H1 (cell line): ENCODE measurements at regions not wholly inside any gene's neighbourhood (a gene's known extent, or its start where the extent isn't known, plus 50 kb on each side); places are given as distances from the start of the nearest gene placed in this dataset.

Source experiments
- CTCF ChIA-PET: fragments of 300-600 bp; sonication (Branson Sonifier 250); formaldehyde crosslinking; loops from one replicate; lab custom pipeline; 2021; ENCODE audit not compliant: partially characterized antibody; lab: Charles Lee
- POLR2A ChIA-PET: fragments of 300-600 bp; sonication (Branson Sonifier 250); formaldehyde crosslinking; loops from one replicate; lab custom pipeline; 2021; ENCODE audit warnings: inconsistent platforms; ENCODE audit not compliant: partially characterized antibody; lab: Charles Lee
- DNase-seq, 2 experiments: peaks; one replicate each; pipeline versions ENCODE4 v3.0.0 to v3.0.0-alpha.2; 2010 to 2022; ENCODE audit warnings: low spot score in 2 of 2, low read depth in 1 of 2, mixed read lengths in 1 of 2
- FAIRE-seq: peaks from 2 replicates; lab custom pipeline; 2011; peaks lifted over from hg19 to GRCh38; lab: Jason Lieb, UNC
- H2AFZ ChIP-seq: 2 replicates; pipeline ENCODE4 v1.8.1; 2012; ENCODE audit warnings: low read length, inconsistent platforms
- H2AK5ac ChIP-seq: 2 replicates; pipeline ENCODE4 v1.6.1; 2013; ENCODE audit warnings: low read depth, low read length
- H2BK120ac ChIP-seq: replicated peaks from 2 replicates; pipeline ENCODE3; 2013; ENCODE audit warnings: low read depth, low read length, inconsistent platforms
- H2BK12ac ChIP-seq: 2 replicates; pipeline ENCODE4 v1.6.1; 2013; ENCODE audit warnings: low read depth, low read length
- H2BK15ac ChIP-seq: 2 replicates; pipeline ENCODE4 v1.6.1; 2013; ENCODE audit warnings: low read length
- H2BK20ac ChIP-seq: 2 replicates; pipeline ENCODE4 v1.6.1; 2013; ENCODE audit warnings: low read length
- H2BK5ac ChIP-seq: 2 replicates; pipeline ENCODE4 v1.6.1; 2013; ENCODE audit warnings: low read depth, low read length
- H3K14ac ChIP-seq: 2 replicates; pipeline ENCODE4 v1.6.1; 2013; ENCODE audit warnings: inconsistent platforms; ENCODE audit not compliant: insufficient read length
- H3K18ac ChIP-seq: 2 replicates; pipeline ENCODE4 v1.6.1; 2013; ENCODE audit warnings: low read length; ENCODE audit errors: extremely low read depth
- H3K23ac ChIP-seq: 2 replicates; pipeline ENCODE4 v1.6.1; 2013; ENCODE audit warnings: inconsistent platforms; ENCODE audit not compliant: insufficient read length
- H3K23me2 ChIP-seq: 2 replicates; pipeline ENCODE4 v1.6.1; 2013; ENCODE audit warnings: low read depth, low read length
- H3K27ac ChIP-seq: 2 replicates; pipeline ENCODE4 v1.6.1; 2011; ENCODE audit warnings: low read depth, low read length, inconsistent platforms
- H3K27me3 ChIP-seq, 4 experiments: replicated peaks in 1 of 4; 1 replicate in 1 of 4; 2 replicates in 3 of 4; pipeline versions ENCODE4 v1.6.1 to v1.8.1; 2011 to 2013; ENCODE audit warnings: low read length in 3 of 4, mild to moderate bottlenecking in 3 of 4, inconsistent platforms in 2 of 4, mixed read lengths in 2 of 4, moderate library complexity in 1 of 4; ENCODE audit not compliant: control insufficient read depth in 3 of 4, insufficient read depth in 3 of 4; ENCODE audit errors: extremely low read depth in 1 of 4
- H3K36me3 ChIP-seq, 4 experiments: 2 replicates each; pipeline versions ENCODE4 v1.6.1 to v1.8.1; 2011 to 2013; ENCODE audit warnings: mild to moderate bottlenecking in 4 of 4, low read length in 3 of 4, moderate library complexity in 2 of 4, control low read depth in 1 of 4, inconsistent platforms in 1 of 4; ENCODE audit not compliant: insufficient read depth in 4 of 4, control insufficient read depth in 2 of 4
- H3K4ac ChIP-seq: replicated peaks from 2 replicates; pipeline ENCODE3; 2013; ENCODE audit warnings: low read length, low read depth, mixed read lengths, inconsistent platforms; ENCODE audit not compliant: insufficient read length
- H3K4me1 ChIP-seq, 4 experiments: replicated peaks in 1 of 4; 1 replicate in 1 of 4; 2 replicates in 3 of 4; pipeline versions ENCODE4 v1.6.1 to v1.8.1; 2011 to 2013; ENCODE audit warnings: low read length in 3 of 4, inconsistent platforms in 2 of 4, mixed read lengths in 1 of 4; ENCODE audit not compliant: insufficient read depth in 4 of 4, control insufficient read depth in 3 of 4
- H3K4me2 ChIP-seq, 2 experiments: 2 replicates each; pipeline versions ENCODE4 v1.6.1 to v1.8.1; 2011 to 2013; ENCODE audit warnings: low read depth in 2 of 2, low read length in 2 of 2, control low read depth in 1 of 2, inconsistent platforms in 1 of 2, mild to moderate bottlenecking in 1 of 2; ENCODE audit not compliant: insufficient read depth in 1 of 2
- H3K4me3 ChIP-seq, 4 experiments: fragments of 200-600, 300-600 bp in 1 of 4; sonication (generic), shearing (Covaris generic), sonication (Bioruptor Twin) in 1 of 4; 2 replicates each; pipeline versions ENCODE4 v1.5.1 to v1.8.1; 2011 to 2016; ENCODE audit warnings: low read length in 4 of 4, low read depth in 3 of 4, control low read depth in 2 of 4, inconsistent platforms in 2 of 4, mild to moderate bottlenecking in 2 of 4, mixed read lengths in 1 of 4, moderate library complexity in 1 of 4; ENCODE audit not compliant: insufficient read depth in 2 of 4; ENCODE audit errors: extremely low read depth in 1 of 4
- H3K56ac ChIP-seq: replicated peaks from 2 replicates; pipeline ENCODE3; 2013; ENCODE audit warnings: low read depth, mild to moderate bottlenecking, mixed read lengths, low read length, inconsistent platforms; ENCODE audit not compliant: insufficient read length
- H3K79me1 ChIP-seq: 2 replicates; pipeline ENCODE4 v1.6.1; 2013; ENCODE audit warnings: low read depth, low read length, control low read depth
- H3K79me2 ChIP-seq, 2 experiments: 2 replicates each; pipeline versions ENCODE4 v1.6.1 to v1.8.1; 2012 to 2013; ENCODE audit warnings: low read length in 2 of 2, mild to moderate bottlenecking in 2 of 2, inconsistent platforms in 1 of 2; ENCODE audit not compliant: insufficient read depth in 2 of 2, control insufficient read depth in 1 of 2
- H3K9ac ChIP-seq, 4 experiments: replicated peaks in 1 of 4; 1 replicate in 1 of 4; 2 replicates in 3 of 4; pipeline versions ENCODE4 v1.6.1 to v1.8.1; 2011 to 2013; ENCODE audit warnings: low read depth in 3 of 4, low read length in 3 of 4, control low read depth in 2 of 4, mild to moderate bottlenecking in 2 of 4, moderate library complexity in 2 of 4, inconsistent platforms in 1 of 4; ENCODE audit errors: extremely low read depth in 1 of 4
- H3K9me3 ChIP-seq, 2 experiments: 2 replicates each; pipeline versions ENCODE4 v1.6.1 to v1.8.1; 2012 to 2013; ENCODE audit warnings: mild to moderate bottlenecking in 2 of 2, moderate library complexity in 2 of 2, control low read depth in 1 of 2, inconsistent platforms in 1 of 2, low read depth in 1 of 2, low read length in 1 of 2, mixed read lengths in 1 of 2; ENCODE audit not compliant: insufficient read depth in 2 of 2
- H4K20me1 ChIP-seq, 2 experiments: replicated peaks in 1 of 2; 2 replicates each; pipeline versions ENCODE3 to v1.8.1; 2011 to 2013; ENCODE audit warnings: inconsistent platforms in 2 of 2, low read length in 2 of 2, mild to moderate bottlenecking in 1 of 2; ENCODE audit not compliant: insufficient read depth in 2 of 2, control insufficient read depth in 1 of 2
- H4K5ac ChIP-seq: 2 replicates; pipeline ENCODE4 v1.6.1; 2013; ENCODE audit warnings: low read length, low read depth, mixed read lengths, inconsistent platforms; ENCODE audit not compliant: insufficient read length
- H4K8ac ChIP-seq: 2 replicates; pipeline ENCODE4 v1.8.0; 2013; ENCODE audit warnings: mild to moderate bottlenecking, moderate library complexity, low read length, inconsistent platforms; ENCODE audit not compliant: insufficient read depth; ENCODE audit errors: extremely low read depth
- H4K91ac ChIP-seq: replicated peaks from 2 replicates; pipeline ENCODE3; 2013; ENCODE audit warnings: low read length, mixed read lengths, inconsistent platforms; ENCODE audit not compliant: insufficient read length
- CTCF ChIP-seq, 3 experiments: IDR thresholded peaks; 1 replicate in 2 of 3; 2 replicates in 1 of 3; pipeline versions ENCODE4 v1.5.1 to v1.6.1; 2011; ENCODE audit warnings: low read length in 3 of 3, mild to moderate bottlenecking in 3 of 3, inconsistent platforms in 2 of 3, low read depth in 1 of 3, moderate library complexity in 1 of 3; ENCODE audit not compliant: insufficient read depth in 1 of 3; ENCODE audit errors: control extremely low read depth in 1 of 3
- MAX ChIP-seq: IDR thresholded peaks from 2 replicates; pipeline ENCODE4 v1.6.1; 2012; ENCODE audit warnings: inconsistent platforms
- NANOG ChIP-seq: IDR thresholded peaks from 2 replicates; pipeline ENCODE4 v1.6.1; 2011; ENCODE audit warnings: low read length, low read depth, mild to moderate bottlenecking, inconsistent platforms; ENCODE audit not compliant: insufficient read depth, poor library complexity, severe bottlenecking
- WGBS, 2 experiments: shearing (Covaris generic) in 1 of 2; methylation state at CpG; one replicate each; pipeline versions ENCODE4 v1.1.6 to v1.1.7; 2013 to 2015; ENCODE audit warnings: low lambda C conversion rate in 2 of 2, mixed read lengths in 2 of 2, inconsistent platforms in 1 of 2, low coverage in 1 of 2, missing lambda C conversion rate in 1 of 2; ENCODE audit not compliant: insufficient replicate concordance in 2 of 2, insufficient coverage in 1 of 2, insufficient read length in 1 of 2; ENCODE audit errors: extremely low coverage in 1 of 2, missing lambda C conversion rate in 1 of 2; 5-methylcytosine and 5-hydroxymethylcytosine counted together

- FAIRE-seq (no peak), DNase-seq (no peak)
- no peaks in the 10 kb centered on the region for H3K79me1 ChIP-seq
- no peak overlapping the region for H3K4ac ChIP-seq
- no peaks in the 10 kb centered on the region for H3K23me2 ChIP-seq
- no peaks in the 10 kb centered on the region for H3K36me3 ChIP-seq
- no peak overlapping the region for H3K14ac ChIP-seq
- H3K4me1 ChIP-seq: no peaks in the 10 kb centered on the region
- H2BK20ac ChIP-seq: no peak overlapping the region
- H2BK15ac ChIP-seq: no peak overlapping the region
- H4K91ac ChIP-seq: no peak overlapping the region
- no peak overlapping the region for H3K9ac ChIP-seq
- H2BK5ac ChIP-seq: no peak overlapping the region
- 95% methylated on average over 2 of the region's 2 CpGs; no CpG with 5 or more reads in 1 of the 2 experiments for WGBS, 2 experiments
- H3K56ac ChIP-seq: no peak overlapping the region
- no peaks in the 10 kb centered on the region for H3K27me3 ChIP-seq
- H4K5ac ChIP-seq: no peak overlapping the region
- ChIA-PET POLR2A (no interaction called here), CTCF (no interaction called here)
- no peak overlapping the region for H2BK12ac ChIP-seq
- no peak overlapping the region for H3K18ac ChIP-seq
- no peak overlapping the region for H3K27ac ChIP-seq
- H3K9me3 ChIP-seq: no peaks in the 10 kb centered on the region
- TF ChIP-seq NANOG (no peak), CTCF (IDR thresholded peaks at IDR 0.05; ENCODE audit: control extremely low read depth in 1 of 3, insufficient read depth in 1 of 3, low read depth in 1 of 3, low read length in 3 of 3) (no peak), MAX (no peak)
- H3K4me3 ChIP-seq: no peak overlapping the region
- H2AFZ ChIP-seq: no peak overlapping the region
- H2AK5ac ChIP-seq: no peak overlapping the region
- H4K8ac ChIP-seq: no peak overlapping the region
- H2BK120ac ChIP-seq: no peak overlapping the region
- no peak overlapping the region for H3K4me2 ChIP-seq
- no peak overlapping the region for H3K23ac ChIP-seq
- H3K79me2 ChIP-seq: no peaks in the 10 kb centered on the region
- no peaks in the 10 kb centered on the region for H4K20me1 ChIP-seq
These were observed 366.3 kb downstream of the RFPL4B start for GRCh38 chr6:112713402-112713801.
